Thoracic aorta (tissue), 2 donors: ENCODE measurements at regions not wholly inside any gene's neighbourhood (a gene's known extent, or its start where the extent isn't known, plus 50 kb on each side); places are given as distances from the start of the nearest gene placed in this dataset.
A peak's percentile ranks its signal among the peaks of the same experiment; 100 is the strongest.
"Not testable (repeated sequence)": the region's sequence is repeated elsewhere in the genome, so short reads cannot be mapped to it uniquely, and the experiment has no call there.

ENCODE experiments used
- ATAC-seq: fragments of 150-250 bp; one replicate; pipeline ENCODE4 v1.8.0; 2017; ENCODE audit warnings: low read depth; ENCODE audit not compliant: insufficient number of reproducible peaks, low FRiP score
- DNase-seq: peaks from one replicate; pipeline ENCODE4 v3.0.0-alpha.2; 2020; ENCODE audit warnings: low spot score
- H3K27ac ChIP-seq, 2 donors: fragments of 200-600 bp; sonication (generic); 1 replicate in 1 of 2; 2 replicates in 1 of 2; pipeline ENCODE4 v1.5.1; 2016; ENCODE audit warnings: mild to moderate bottlenecking in 2 of 2, moderate library complexity in 2 of 2
- H3K27me3 ChIP-seq: fragments of 200-600 bp; sonication (generic); replicated peaks from 2 replicates; pipeline ENCODE4 v1.6.0; 2016; ENCODE audit warnings: mild to moderate bottlenecking; ENCODE audit not compliant: insufficient read depth
- H3K36me3 ChIP-seq: fragments of 200-600 bp; sonication (generic); one replicate; pipeline ENCODE4 v1.5.1; 2016
- H3K4me1 ChIP-seq, 2 donors: fragments of 200-600 bp; sonication (generic); 1 replicate in 1 of 2; 2 replicates in 1 of 2; pipeline versions ENCODE4 v1.5.1 to v1.6.0; 2016; ENCODE audit warnings: low read depth in 2 of 2, mild to moderate bottlenecking in 1 of 2; ENCODE audit not compliant: control insufficient read depth in 1 of 2
- H3K4me3 ChIP-seq: fragments of 200-600 bp; sonication (generic); 2 replicates; pipeline ENCODE4 v1.5.1; 2016; ENCODE audit warnings: mild to moderate bottlenecking
- H3K9me3 ChIP-seq: fragments of 200-600 bp; sonication (generic); 2 replicates; pipeline ENCODE4 v1.5.1; 2016
- CTCF ChIP-seq: fragments of 200-600 bp; sonication (generic); IDR thresholded peaks from one replicate; pipeline ENCODE4 v1.5.1; 2019; ENCODE audit warnings: antibody characterized with exemption

- no peak for TF ChIP-seq CTCF
- H3K27ac ChIP-seq, result peak overlapping the region in 1 of 2 donors; percentile 7
- DNase-seq, result no peak
- H3K9me3 ChIP-seq, result no peaks in the 10 kb centered on the region
- no peaks in the 10 kb centered on the region for H3K27me3 ChIP-seq
- no peaks in the 10 kb centered on the region for H3K36me3 ChIP-seq
- ATAC-seq, result no peak
- peaks cover 0 to 4% of the 10 kb centered on the region in 2 donors for H3K4me1 ChIP-seq
- no peak overlapping the region for H3K4me3 ChIP-seq
Measured at GRCh38 chr4:126766241-126766640, 866.5 kb upstream of the INTU start.

- no peak overlapping the region for H3K27ac ChIP-seq
- ATAC-seq, result no peak
- H3K36me3 ChIP-seq, result no peaks in the 10 kb centered on the region
- H3K9me3 ChIP-seq, result no peaks in the 10 kb centered on the region
- TF ChIP-seq CTCF, result no peak
- no peak for DNase-seq
- no peak overlapping the region for H3K4me3 ChIP-seq
- H3K27me3 ChIP-seq, result no peaks in the 10 kb centered on the region
- peaks cover 8% of the 10 kb centered on the region in 2 donors for H3K4me1 ChIP-seq
Measured at GRCh38 chr4:126768338-126768737, 864.4 kb upstream of the INTU start.

GRCh38 chr4:126770811-126771553, 861.8 kb upstream of the INTU start:
- H3K36me3 ChIP-seq, H3K9me3 ChIP-seq, H3K27ac ChIP-seq, H3K4me3 ChIP-seq, ATAC-seq, DNase-seq, H3K27me3 ChIP-seq: not testable (repeated sequence)
- peaks cover 10 to 13% of the 10 kb centered on the region in 2 donors for H3K4me1 ChIP-seq

GRCh38 chr4:126771618-126772017, 861.1 kb upstream of the INTU start:
- H3K36me3 ChIP-seq, ATAC-seq, H3K4me3 ChIP-seq: not testable (repeated sequence)

GRCh38 chr4:126772662-126773061, 860.1 kb upstream of the INTU start:
- ATAC-seq, result no peak
- Histone ChIP-seq H3K27ac (no peak overlapping the region), H3K9me3 (no peaks in the 10 kb centered on the region), H3K4me1 (peaks cover 7 to 25% of the 10 kb centered on the region in 2 donors), H3K27me3 (no peaks in the 10 kb centered on the region), H3K4me3 (peak overlapping the region; percentile 27), H3K36me3 (no peaks in the 10 kb centered on the region)
- no peak for TF ChIP-seq CTCF
- DNase-seq, result no peak

More at GRCh38 chr4:126771618-126772017, 861.1 kb upstream of the INTU start:
- peaks cover 6 to 19% of the 10 kb centered on the region in 2 donors for H3K4me1 ChIP-seq
- H3K27ac ChIP-seq, H3K27me3 ChIP-seq, H3K9me3 ChIP-seq, DNase-seq: not testable (repeated sequence)

GRCh38 chr4:126775485-126776106, 857.2 kb upstream of the INTU start:
- no peak for TF ChIP-seq CTCF
- Histone ChIP-seq H3K4me3 (no peak overlapping the region), H3K36me3 (no peaks in the 10 kb centered on the region), H3K9me3 (no peaks in the 10 kb centered on the region), H3K4me1 (peaks cover 20 to 25% of the 10 kb centered on the region in 2 donors), H3K27ac (no peak overlapping the region), H3K27me3 (no peaks in the 10 kb centered on the region)
- ATAC-seq, result no peak
- no peak for DNase-seq
